Left cardiac atrium (tissue), 4 donors: ENCODE measurements at regions not wholly inside any gene's neighbourhood (a gene's known extent, or its start where the extent isn't known, plus 50 kb on each side); places are given as distances from the start of the nearest gene placed in this dataset.

Experiments
- ATAC-seq, 2 donors: fragments of 200-7000 bp; cut with Tn5 transposase; one replicate each; pipeline ENCODE4 v1.9.1; 2020; ENCODE audit warnings: mild to moderate bottlenecking in 2 of 2, moderate library complexity in 2 of 2
- DNase-seq: peaks from one replicate; pipeline ENCODE4 v3.0.0-alpha.2; 2020
- intact Hi-C, 2 donors: fragments of 100-400 bp; cut with DNase I; formaldehyde crosslinking; loops; one replicate each; pipeline versions ENCODE4 v1.14.1 to v1.15.1; 2022 to 2023
- donor health status: DM: no; HTN: yes; CAD: no.
- donor health status: DM: no; HTN: yes; CAD: no; lungs with severe emphysema.
- donor health status: DM: yes; HTN: yes; CAD: no.
- donor health status: Dilated cardiomyopathy.

- no peak for DNase-seq
- no peak for ATAC-seq
- intact Hi-C loops, result no loop called here
These were observed 85.0 kb upstream of the COL3A1 start for GRCh38 chr2:188889187-188889586.

GRCh38 chr2:188890755-188891154, 83.4 kb upstream of the COL3A1 start:
- intact Hi-C loops, result no loop called here
- DNase-seq (no peak), ATAC-seq (no peak)

- DNase-seq (no peak), ATAC-seq (no peak)
- intact Hi-C loops, result no loop called here
These were observed 81.5 kb upstream of the COL3A1 start for GRCh38 chr2:188892636-188893035.

GRCh38 chr2:188893972-188894371, 80.2 kb upstream of the COL3A1 start:
- intact Hi-C loops, result no loop called here
- ATAC-seq (no peak), DNase-seq (no peak)

- intact Hi-C loops, result no loop called here
- ATAC-seq (no peak), DNase-seq (no peak)
These were observed 79.2 kb upstream of the COL3A1 start for GRCh38 chr2:188894979-188895378.

GRCh38 chr2:188897096-188897495, 77.1 kb upstream of the COL3A1 start:
- intact Hi-C loops, result no loop called here
- ATAC-seq, result peak; percentile 76 to 88

GRCh38 chr2:188898261-188898660, 75.9 kb upstream of the COL3A1 start:
- DNase-seq, result no peak
- intact Hi-C loops, result no loop called here

More at GRCh38 chr2:188897096-188897495, 77.1 kb upstream of the COL3A1 start:
- DNase-seq, result no peak

GRCh38 chr2:188902901-188903491, 71.2 kb upstream of the COL3A1 start:
- intact Hi-C loops, result no loop called here
- ATAC-seq (peak in 1 of 2 donors; percentile 68), DNase-seq (no peak)

More at GRCh38 chr2:188898261-188898660, 75.9 kb upstream of the COL3A1 start:
- ATAC-seq, result no peak

- ATAC-seq, result no peak
- intact Hi-C loops, result no loop called here
- DNase-seq, result no peak
These were observed 70.4 kb upstream of the COL3A1 start for GRCh38 chr2:188903740-188904139.

GRCh38 chr2:188909036-188909435, 65.1 kb upstream of the COL3A1 start:
- ATAC-seq (no peak), DNase-seq (no peak)
- intact Hi-C loops, result no loop called here

- ATAC-seq (no peak), DNase-seq (no peak)
- intact Hi-C loops, result no loop called here
These were observed 57.4 kb upstream of the COL3A1 start for GRCh38 chr2:188916736-188917135.

- intact Hi-C loops, result no loop called here
- DNase-seq, result no peak
- ATAC-seq, result no peak
These were observed 56.5 kb upstream of the COL3A1 start for GRCh38 chr2:188917632-188918031.

GRCh38 chr2:188919824-188920223, 54.3 kb upstream of the COL3A1 start:
- ATAC-seq (no peak), DNase-seq (no peak)
- intact Hi-C loops, result no loop called here

- DNase-seq (no peak), ATAC-seq (no peak)
- intact Hi-C loops, result no loop called here
These were observed 52.0 kb upstream of the COL3A1 start for GRCh38 chr2:188922191-188922590.
